H9 (cell line): ENCODE measurements at regions not wholly inside any gene's neighbourhood (a gene's known extent, or its start where the extent isn't known, plus 50 kb on each side); places are given as distances from the start of the nearest gene placed in this dataset.

ENCODE experiments used
- DNase-seq: peaks from one replicate; pipeline ENCODE4 v3.0.0-alpha.2; 2017
- H2AFZ ChIP-seq: one replicate; pipeline ENCODE4 v1.6.1; 2013; ENCODE audit warnings: mild to moderate bottlenecking, low read length, control low read depth, moderate library complexity
- H2AK5ac ChIP-seq: 2 replicates; pipeline ENCODE4 v1.6.1; 2013; ENCODE audit warnings: low read length, control low read depth, mixed read lengths; ENCODE audit not compliant: insufficient read length
- H2BK120ac ChIP-seq: one replicate; pipeline ENCODE4 v1.6.1; 2013; ENCODE audit warnings: low read depth, mild to moderate bottlenecking, low read length, control low read depth, inconsistent platforms; ENCODE audit not compliant: poor library complexity, severe bottlenecking
- H2BK12ac ChIP-seq: 2 replicates; pipeline ENCODE4 v1.6.1; 2013; ENCODE audit warnings: low read length, control low read depth, mixed read lengths, low read depth; ENCODE audit not compliant: insufficient read length
- H2BK15ac ChIP-seq: 2 replicates; pipeline ENCODE4 v1.6.1; 2013; ENCODE audit warnings: low read depth, low read length, control low read depth
- H2BK20ac ChIP-seq: one replicate; pipeline ENCODE4 v1.6.1; 2013; ENCODE audit warnings: low read depth, mild to moderate bottlenecking, low read length, control low read depth, inconsistent platforms; ENCODE audit not compliant: poor library complexity, severe bottlenecking
- H2BK5ac ChIP-seq: 2 replicates; pipeline ENCODE4 v1.6.1; 2013; ENCODE audit warnings: low read length, control low read depth, mixed read lengths; ENCODE audit not compliant: insufficient read length
- H3K14ac ChIP-seq: 2 replicates; pipeline ENCODE4 v1.6.1; 2013; ENCODE audit warnings: low read length, control low read depth; ENCODE audit not compliant: insufficient read depth
- H3K18ac ChIP-seq: 2 replicates; pipeline ENCODE4 v1.6.1; 2013; ENCODE audit warnings: low read depth, mild to moderate bottlenecking, mixed read lengths, low read length, control low read depth; ENCODE audit not compliant: insufficient read length
- H3K23ac ChIP-seq: 2 replicates; pipeline ENCODE4 v1.6.1; 2013; ENCODE audit warnings: low read length, control low read depth, mixed read lengths, low read depth; ENCODE audit not compliant: insufficient read length
- H3K23me2 ChIP-seq: 2 replicates; pipeline ENCODE4 v1.6.1; 2013; ENCODE audit warnings: low read depth, mild to moderate bottlenecking, mixed read lengths, low read length, control low read depth; ENCODE audit not compliant: insufficient read length, poor library complexity, severe bottlenecking
- H3K27ac ChIP-seq: 2 replicates; pipeline ENCODE4 v1.5.1; 2013; ENCODE audit warnings: low read length, control low read depth, mixed read lengths, low read depth; ENCODE audit not compliant: insufficient read length
- H3K27me3 ChIP-seq: 2 replicates; pipeline ENCODE4 v1.6.1; 2013; ENCODE audit warnings: low read length, control low read depth, inconsistent platforms; ENCODE audit not compliant: insufficient read depth
- H3K4ac ChIP-seq: 2 replicates; pipeline ENCODE4 v1.6.1; 2013; ENCODE audit warnings: low read depth, mild to moderate bottlenecking, control low read depth, inconsistent platforms, low read length, moderate library complexity
- H3K4me1 ChIP-seq: 2 replicates; pipeline ENCODE4 v1.6.1; 2013; ENCODE audit warnings: low read length, control low read depth, inconsistent platforms; ENCODE audit not compliant: insufficient read depth
- H3K4me2 ChIP-seq: 2 replicates; pipeline ENCODE4 v1.6.1; 2013; ENCODE audit warnings: low read length, control low read depth, mixed read lengths; ENCODE audit not compliant: insufficient read length, insufficient read depth
- H3K56ac ChIP-seq: 2 replicates; pipeline ENCODE4 v1.6.1; 2013; ENCODE audit warnings: low read depth, mild to moderate bottlenecking, mixed read lengths, low read length, control low read depth; ENCODE audit not compliant: insufficient read length
- H3K79me1 ChIP-seq: 2 replicates; pipeline ENCODE4 v1.6.1; 2013; ENCODE audit warnings: low read depth, mild to moderate bottlenecking, moderate library complexity, low read length, control low read depth, inconsistent platforms; ENCODE audit not compliant: insufficient read depth, poor library complexity, severe bottlenecking
- H3K79me2 ChIP-seq: 2 replicates; pipeline ENCODE4 v1.6.1; 2013; ENCODE audit warnings: low read length, control low read depth, inconsistent platforms; ENCODE audit not compliant: insufficient read depth
- H3K9ac ChIP-seq: 2 replicates; pipeline ENCODE4 v1.6.1; 2013; ENCODE audit warnings: low read length, control low read depth, mixed read lengths; ENCODE audit not compliant: insufficient read length; ENCODE audit errors: extremely low read depth
- H3K9me3 ChIP-seq: one replicate; pipeline ENCODE4 v1.6.1; 2013; ENCODE audit warnings: low read depth, low read length, inconsistent platforms; ENCODE audit not compliant: control insufficient read depth
- H3T11ph ChIP-seq: one replicate; pipeline ENCODE4 v1.6.1; 2013; ENCODE audit warnings: mild to moderate bottlenecking, low read length, control low read depth, inconsistent platforms
- H4K20me1 ChIP-seq: one replicate; pipeline ENCODE4 v1.6.1; 2013; ENCODE audit not compliant: control insufficient read depth, insufficient read length, insufficient read depth
- H4K5ac ChIP-seq: 2 replicates; pipeline ENCODE4 v1.6.1; 2013; ENCODE audit warnings: low read depth, mild to moderate bottlenecking, mixed read lengths, low read length, control low read depth; ENCODE audit not compliant: insufficient read length
- H4K8ac ChIP-seq: replicated peaks from 2 replicates; pipeline ENCODE4 v1.6.1; 2013; ENCODE audit warnings: low read length, control low read depth, mixed read lengths, low read depth; ENCODE audit not compliant: insufficient read length
- H4K91ac ChIP-seq: 2 replicates; pipeline ENCODE4 v1.6.1; 2013; ENCODE audit warnings: low read depth, mild to moderate bottlenecking, moderate library complexity, mixed read lengths, low read length, control low read depth; ENCODE audit not compliant: insufficient read length
- H3K27ac Mint-ChIP-seq, 3 experiments: 2 replicates in 2 of 3; 3 replicates in 1 of 3; pipeline ENCODE4 v1.8.0; 2020 to 2021; ENCODE audit warnings: mixed read lengths in 3 of 3, mild to moderate bottlenecking in 1 of 3, moderate library complexity in 1 of 3
- H3K27me3 Mint-ChIP-seq: 2 replicates; pipeline ENCODE4 v1.8.0; 2021; ENCODE audit warnings: low read depth, mild to moderate bottlenecking, moderate library complexity, mixed read lengths
- H3K36me3 Mint-ChIP-seq, 3 experiments: 2 replicates in 2 of 3; 3 replicates in 1 of 3; pipeline ENCODE4 v1.8.0; 2020 to 2021; ENCODE audit warnings: low read depth in 3 of 3, mixed read lengths in 3 of 3; ENCODE audit not compliant: insufficient read depth in 1 of 3
- H3K4me1 Mint-ChIP-seq, 2 experiments: 2 replicates each; pipeline ENCODE4 v1.8.0; 2020; ENCODE audit warnings: mixed read lengths in 2 of 2
- H3K4me3 Mint-ChIP-seq, 2 experiments: 2 replicates in 1 of 2; 3 replicates in 1 of 2; pipeline ENCODE4 v1.8.0; 2020 to 2021; ENCODE audit warnings: mild to moderate bottlenecking in 2 of 2, mixed read lengths in 2 of 2, moderate library complexity in 1 of 2
- H3K9me3 Mint-ChIP-seq, 2 experiments: 2 replicates in 1 of 2; 3 replicates in 1 of 2; pipeline ENCODE4 v1.8.0; 2020; ENCODE audit warnings: mild to moderate bottlenecking in 2 of 2, mixed read lengths in 2 of 2, moderate library complexity in 1 of 2
- WGBS: extraction: QIAGEN DNeasy Blood & Tissue Kit; methylation state at CpG from one replicate; pipeline ENCODE4 v1.1.7; 2013; ENCODE audit warnings: missing lambda C conversion rate, low lambda C conversion rate, mixed read lengths; ENCODE audit not compliant: insufficient read length; ENCODE audit errors: extremely low coverage; 5-methylcytosine and 5-hydroxymethylcytosine counted together
- TF ChIP-seq, protein P1 (sequence below): fragments of 200-600 bp; sonication (generic); conservative IDR thresholded peaks from 3 replicates; pipeline ENCODE4 v1.8.0; 2021; ENCODE audit warnings: antibody characterized with exemption, mild to moderate bottlenecking

DNA sequence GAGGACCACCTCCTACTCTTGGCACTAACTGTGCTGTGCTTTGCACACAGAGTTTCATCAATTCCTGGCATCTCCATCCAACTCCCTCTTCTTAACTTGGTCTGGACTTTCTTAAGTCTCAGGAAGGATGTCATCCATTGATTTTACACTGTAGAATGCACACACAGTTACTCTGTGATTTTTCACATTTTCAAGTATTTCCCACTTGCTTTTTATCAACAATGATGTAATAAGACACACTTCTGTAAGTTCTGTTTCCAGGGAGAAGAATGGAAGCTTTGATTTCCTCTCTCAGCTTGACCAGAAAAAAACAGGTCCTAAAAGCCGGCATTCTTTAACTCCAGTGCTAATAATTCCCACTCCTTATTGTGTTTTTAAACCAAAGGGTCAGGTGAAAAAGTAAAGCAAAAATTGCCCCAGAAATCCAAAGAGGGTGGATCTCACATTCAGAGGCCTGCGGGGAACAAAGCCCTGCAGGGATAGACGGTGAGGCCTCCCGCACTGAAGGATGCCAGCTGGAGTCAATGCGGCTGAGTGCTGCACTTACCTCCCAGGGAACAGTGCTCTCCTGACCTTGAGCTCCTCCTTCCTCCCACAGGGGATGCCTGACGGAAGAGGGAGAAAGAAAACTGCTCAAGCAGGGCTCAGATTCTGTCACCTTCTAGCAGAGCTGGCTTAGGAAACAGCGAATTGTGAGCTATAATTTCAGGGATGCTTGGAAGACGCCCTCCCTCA is 83.1 kb downstream of the PDCL3 start:
- Histone ChIP-seq H3K18ac (no peak overlapping the region), H3K23ac (no peak overlapping the region), H4K8ac (no peak overlapping the region), H3K79me1 (no peaks in the 10 kb centered on the region), H2BK120ac (no peak overlapping the region), H2AK5ac (no peak overlapping the region), H3K27ac (no peak overlapping the region), H3K56ac (no peak overlapping the region), H2AFZ (no peak overlapping the region), H3K79me2 (no peaks in the 10 kb centered on the region), H3K4ac (no peak overlapping the region), H2BK15ac (no peak overlapping the region), H2BK12ac (no peak overlapping the region), H3K23me2 (no peaks in the 10 kb centered on the region), H3K4me2 (no peak overlapping the region), H3K4me1 (peaks cover under 1% of the 10 kb centered on the region; the same call in 1 of the 2 replicates), H3K14ac (no peak overlapping the region), H2BK20ac (no peak overlapping the region), H4K5ac (no peak overlapping the region), H3T11ph (no peak overlapping the region), H2BK5ac (no peak overlapping the region), H3K9ac (no peak overlapping the region), H3K9me3 (no peaks in the 10 kb centered on the region), H3K27me3 (no peaks in the 10 kb centered on the region), H4K91ac (no peak overlapping the region), H4K20me1 (no peaks in the 10 kb centered on the region)
- H3K36me3 Mint-ChIP-seq = peaks cover 3 to 6% (median 6%) of the 10 kb centered on the region in 3 experiments; a peak in 5 of 7 replicates
- TF ChIP-seq, protein P1, sequence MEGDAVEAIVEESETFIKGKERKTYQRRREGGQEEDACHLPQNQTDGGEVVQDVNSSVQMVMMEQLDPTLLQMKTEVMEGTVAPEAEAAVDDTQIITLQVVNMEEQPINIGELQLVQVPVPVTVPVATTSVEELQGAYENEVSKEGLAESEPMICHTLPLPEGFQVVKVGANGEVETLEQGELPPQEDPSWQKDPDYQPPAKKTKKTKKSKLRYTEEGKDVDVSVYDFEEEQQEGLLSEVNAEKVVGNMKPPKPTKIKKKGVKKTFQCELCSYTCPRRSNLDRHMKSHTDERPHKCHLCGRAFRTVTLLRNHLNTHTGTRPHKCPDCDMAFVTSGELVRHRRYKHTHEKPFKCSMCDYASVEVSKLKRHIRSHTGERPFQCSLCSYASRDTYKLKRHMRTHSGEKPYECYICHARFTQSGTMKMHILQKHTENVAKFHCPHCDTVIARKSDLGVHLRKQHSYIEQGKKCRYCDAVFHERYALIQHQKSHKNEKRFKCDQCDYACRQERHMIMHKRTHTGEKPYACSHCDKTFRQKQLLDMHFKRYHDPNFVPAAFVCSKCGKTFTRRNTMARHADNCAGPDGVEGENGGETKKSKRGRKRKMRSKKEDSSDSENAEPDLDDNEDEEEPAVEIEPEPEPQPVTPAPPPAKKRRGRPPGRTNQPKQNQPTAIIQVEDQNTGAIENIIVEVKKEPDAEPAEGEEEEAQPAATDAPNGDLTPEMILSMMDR = no peak
- no CpG with 5 or more reads among the region's 8 CpGs for WGBS
- peaks cover 16 to 20% of the 10 kb centered on the region in 2 experiments for H3K4me1 Mint-ChIP-seq
- no peak overlapping the region for H3K27ac Mint-ChIP-seq
- H3K4me3 Mint-ChIP-seq = no peak overlapping the region
- peaks cover 5% of the 10 kb centered on the region for H3K27me3 Mint-ChIP-seq
- no peak for DNase-seq
- peaks cover 8 to 20% of the 10 kb centered on the region in 2 experiments for H3K9me3 Mint-ChIP-seq
